ENCODE measurements at regions not wholly inside any gene's neighbourhood (a gene's known extent, or its start where the extent isn't known, plus 50 kb on each side); places are given as distances from the start of the nearest gene placed in this dataset.

- TF ChIP-seq CTCF (conservative IDR thresholded peaks at IDR 0.05; ENCODE audit: low read depth, low read length) (no peak), EZH2phosphoT487 (IDR thresholded peaks at IDR 0.05; ENCODE audit: borderline replicate concordance, low read length) (no peak), EZH2 (IDR thresholded peaks at IDR 0.05; ENCODE audit: low read length, unreplicated experiment) (no peak)
Measured at GRCh38 chr2:144989579-144990270, 469.8 kb upstream of the ZEB2 start.

Data from PC-3 (cell line).